ENCODE measurements at regions not wholly inside any gene's neighbourhood (a gene's known extent, or its start where the extent isn't known, plus 50 kb on each side); places are given as distances from the start of the nearest gene placed in this dataset.

DNA sequence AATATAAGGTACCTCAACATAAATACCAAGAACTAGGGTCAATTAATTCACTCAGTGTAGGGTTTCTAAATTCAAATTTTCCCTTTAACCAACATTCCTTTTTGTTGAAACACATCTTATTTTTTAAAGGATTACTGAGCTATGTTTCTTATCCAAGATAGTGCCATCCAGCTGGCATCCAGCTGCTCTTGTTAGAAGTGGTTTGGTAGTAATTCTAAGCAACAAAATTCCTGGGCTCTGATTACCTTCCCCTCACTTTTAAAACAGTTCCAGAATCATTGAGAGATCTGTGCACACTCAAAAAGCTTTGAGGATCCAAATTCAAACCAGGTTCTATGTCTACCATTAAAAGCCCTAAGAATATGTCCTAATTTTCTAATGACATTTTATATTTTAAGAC lies 583.7 kb downstream of the TRIML1 start:
- H3K4me3 ChIP-seq (ENCODE audit: low read length) = no peak overlapping the region
- Mint-ChIP-seq H3K4me1 (no peaks in the 10 kb centered on the region), H3K27me3 (ENCODE audit: insufficient read depth) (no peaks in the 10 kb centered on the region), H3K36me3 (ENCODE audit: low read depth) (no peaks in the 10 kb centered on the region), H3K27ac (no peak overlapping the region), H3K9me3 (peaks cover 17% of the 10 kb centered on the region), H3K4me3 (no peak overlapping the region)
- no peaks in the 10 kb centered on the region for H3K36me3 ChIP-seq (ENCODE audit: control insufficient read depth, insufficient read depth, low read length)
- TF ChIP-seq, protein P1, sequence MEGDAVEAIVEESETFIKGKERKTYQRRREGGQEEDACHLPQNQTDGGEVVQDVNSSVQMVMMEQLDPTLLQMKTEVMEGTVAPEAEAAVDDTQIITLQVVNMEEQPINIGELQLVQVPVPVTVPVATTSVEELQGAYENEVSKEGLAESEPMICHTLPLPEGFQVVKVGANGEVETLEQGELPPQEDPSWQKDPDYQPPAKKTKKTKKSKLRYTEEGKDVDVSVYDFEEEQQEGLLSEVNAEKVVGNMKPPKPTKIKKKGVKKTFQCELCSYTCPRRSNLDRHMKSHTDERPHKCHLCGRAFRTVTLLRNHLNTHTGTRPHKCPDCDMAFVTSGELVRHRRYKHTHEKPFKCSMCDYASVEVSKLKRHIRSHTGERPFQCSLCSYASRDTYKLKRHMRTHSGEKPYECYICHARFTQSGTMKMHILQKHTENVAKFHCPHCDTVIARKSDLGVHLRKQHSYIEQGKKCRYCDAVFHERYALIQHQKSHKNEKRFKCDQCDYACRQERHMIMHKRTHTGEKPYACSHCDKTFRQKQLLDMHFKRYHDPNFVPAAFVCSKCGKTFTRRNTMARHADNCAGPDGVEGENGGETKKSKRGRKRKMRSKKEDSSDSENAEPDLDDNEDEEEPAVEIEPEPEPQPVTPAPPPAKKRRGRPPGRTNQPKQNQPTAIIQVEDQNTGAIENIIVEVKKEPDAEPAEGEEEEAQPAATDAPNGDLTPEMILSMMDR (conservative IDR thresholded peaks at IDR 0.05) = no peak
- peaks cover 11% of the 10 kb centered on the region for H3K9me3 ChIP-seq (ENCODE audit: control insufficient read depth, low read length)
- no peaks in the 10 kb centered on the region for H3K4me1 ChIP-seq (ENCODE audit: control insufficient read depth, insufficient read depth, low read length)
- H3K27me3 ChIP-seq (ENCODE audit: control insufficient read depth, insufficient read depth, low read length, poor library complexity, severe bottlenecking) = no peaks in the 10 kb centered on the region
- no peak for DNase-seq
- no peak overlapping the region for H3K9ac ChIP-seq (ENCODE audit: extremely low read depth, low read length, poor library complexity, severe bottlenecking)
- no peak overlapping the region for H3K27ac ChIP-seq (ENCODE audit: low read depth, low read length)

GRCh38 chr4:188727746-188728145 lies 588.5 kb downstream of the TRIML1 start:
- H3K36me3 Mint-ChIP-seq (ENCODE audit: low read depth) = no peaks in the 10 kb centered on the region
- Histone ChIP-seq H3K27ac (ENCODE audit: low read depth, low read length) (no peak overlapping the region), H3K9ac (ENCODE audit: extremely low read depth, low read length, poor library complexity, severe bottlenecking) (no peak overlapping the region), H3K9me3 (ENCODE audit: control insufficient read depth, low read length) (no peaks in the 10 kb centered on the region), H3K27me3 (ENCODE audit: control insufficient read depth, insufficient read depth, low read length, poor library complexity, severe bottlenecking) (no peaks in the 10 kb centered on the region), H3K36me3 (ENCODE audit: control insufficient read depth, insufficient read depth, low read length) (no peaks in the 10 kb centered on the region), H3K4me3 (ENCODE audit: low read length) (no peak overlapping the region), H3K4me1 (ENCODE audit: control insufficient read depth, insufficient read depth, low read length) (no peaks in the 10 kb centered on the region)
- no CpG with 5 or more reads among the region's 1 CpG for WGBS, 2 experiments (ENCODE audit: insufficient coverage in 1 of 2, insufficient read length in 1 of 2)
- no peak overlapping the region for H3K27ac Mint-ChIP-seq
- no peaks in the 10 kb centered on the region for H3K27me3 Mint-ChIP-seq (ENCODE audit: insufficient read depth)
- no peak for DNase-seq
- no peaks in the 10 kb centered on the region for H3K4me1 Mint-ChIP-seq
- H3K9me3 Mint-ChIP-seq = no peaks in the 10 kb centered on the region
- TF ChIP-seq, protein P1 (conservative IDR thresholded peaks at IDR 0.05) = no peak
- no peak overlapping the region for H3K4me3 Mint-ChIP-seq

- Mint-ChIP-seq H3K27me3 (ENCODE audit: insufficient read depth) (no peaks in the 10 kb centered on the region), H3K4me3 (no peak overlapping the region), H3K9me3 (no peaks in the 10 kb centered on the region), H3K4me1 (no peaks in the 10 kb centered on the region), H3K27ac (no peak overlapping the region), H3K36me3 (ENCODE audit: low read depth) (no peaks in the 10 kb centered on the region)
- Histone ChIP-seq H3K27me3 (ENCODE audit: control insufficient read depth, insufficient read depth, low read length, poor library complexity, severe bottlenecking) (no peaks in the 10 kb centered on the region), H3K9ac (ENCODE audit: extremely low read depth, low read length, poor library complexity, severe bottlenecking) (no peak overlapping the region), H3K4me1 (ENCODE audit: control insufficient read depth, insufficient read depth, low read length) (no peaks in the 10 kb centered on the region), H3K4me3 (ENCODE audit: low read length) (no peak overlapping the region), H3K9me3 (ENCODE audit: control insufficient read depth, low read length) (no peaks in the 10 kb centered on the region), H3K36me3 (ENCODE audit: control insufficient read depth, insufficient read depth, low read length) (no peaks in the 10 kb centered on the region), H3K27ac (ENCODE audit: low read depth, low read length) (no peak overlapping the region)
- no peak for DNase-seq
- TF ChIP-seq, protein P1 (conservative IDR thresholded peaks at IDR 0.05) = no peak
- 88% methylated on average over 1 of the region's 1 CpG; no CpG with 5 or more reads in 1 of the 2 experiments for WGBS, 2 experiments (ENCODE audit: insufficient coverage in 1 of 2, insufficient read length in 1 of 2)
Observed at GRCh38 chr4:188728359-188728758, 589.1 kb downstream of the TRIML1 start.

Data from endodermal cell (in vitro differentiated cells).